Adrenal gland (tissue), 5 donors: ENCODE measurements at regions not wholly inside any gene's neighbourhood (a gene's known extent, or its start where the extent isn't known, plus 50 kb on each side); places are given as distances from the start of the nearest gene placed in this dataset.

ENCODE experiments used
- CTCF ChIP-seq, 6 experiments: fragments of 450-650 bp in 4 of 6; fragments of 200-600 bp in 2 of 6; sonication (generic) in 1 of 6; IDR thresholded peaks; 1 replicate in 5 of 6; 2 replicates in 1 of 6; pipeline versions ENCODE4 v1.5.1 to v1.8.0; 2016 to 2021; ENCODE audit warnings: antibody characterized with exemption in 6 of 6, mild to moderate bottlenecking in 2 of 6, moderate library complexity in 1 of 6
- POLR2A ChIP-seq, 2 donors: fragments of 450-650 bp; IDR thresholded peaks; one replicate each; pipeline ENCODE4 v1.6.1; 2017; ENCODE audit warnings: antibody characterized with exemption in 2 of 2, mild to moderate bottlenecking in 2 of 2, moderate library complexity in 1 of 2
- donor health status: DM: no; HTN: no; CAD: no.

- TF ChIP-seq CTCF (IDR thresholded peaks at IDR 0.05) (no peak), POLR2A (IDR thresholded peaks at IDR 0.05) (no peak)
Measured at GRCh38 chr2:43029186-43029585, 197.2 kb downstream of the ZFP36L2 start.
